ENCODE measurements at regions not wholly inside any gene's neighbourhood (a gene's known extent, or its start where the extent isn't known, plus 50 kb on each side); places are given as distances from the start of the nearest gene placed in this dataset.

DNA sequence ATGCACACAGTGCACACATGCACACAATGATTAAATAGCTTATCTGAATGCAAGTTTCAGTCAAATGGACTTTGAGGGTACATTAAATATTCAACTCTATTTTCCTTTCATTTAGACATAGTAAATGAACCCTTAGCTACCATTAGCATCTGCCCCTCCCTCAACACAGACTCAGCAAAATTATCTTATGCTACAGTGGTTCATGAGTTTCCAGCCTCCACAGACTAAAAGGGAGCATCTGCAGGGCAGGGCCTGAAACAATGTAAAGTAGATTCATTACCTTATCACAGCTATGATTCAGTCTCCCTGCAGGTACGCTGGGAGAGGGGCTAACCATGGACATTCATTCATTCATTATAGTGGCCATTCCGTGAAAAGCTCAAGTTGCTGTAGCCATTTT lies 329.1 kb downstream of the VGLL3 start:
- TF ChIP-seq, protein P1, sequence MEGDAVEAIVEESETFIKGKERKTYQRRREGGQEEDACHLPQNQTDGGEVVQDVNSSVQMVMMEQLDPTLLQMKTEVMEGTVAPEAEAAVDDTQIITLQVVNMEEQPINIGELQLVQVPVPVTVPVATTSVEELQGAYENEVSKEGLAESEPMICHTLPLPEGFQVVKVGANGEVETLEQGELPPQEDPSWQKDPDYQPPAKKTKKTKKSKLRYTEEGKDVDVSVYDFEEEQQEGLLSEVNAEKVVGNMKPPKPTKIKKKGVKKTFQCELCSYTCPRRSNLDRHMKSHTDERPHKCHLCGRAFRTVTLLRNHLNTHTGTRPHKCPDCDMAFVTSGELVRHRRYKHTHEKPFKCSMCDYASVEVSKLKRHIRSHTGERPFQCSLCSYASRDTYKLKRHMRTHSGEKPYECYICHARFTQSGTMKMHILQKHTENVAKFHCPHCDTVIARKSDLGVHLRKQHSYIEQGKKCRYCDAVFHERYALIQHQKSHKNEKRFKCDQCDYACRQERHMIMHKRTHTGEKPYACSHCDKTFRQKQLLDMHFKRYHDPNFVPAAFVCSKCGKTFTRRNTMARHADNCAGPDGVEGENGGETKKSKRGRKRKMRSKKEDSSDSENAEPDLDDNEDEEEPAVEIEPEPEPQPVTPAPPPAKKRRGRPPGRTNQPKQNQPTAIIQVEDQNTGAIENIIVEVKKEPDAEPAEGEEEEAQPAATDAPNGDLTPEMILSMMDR (IDR thresholded peaks at IDR 0.05), result no peak
- no peaks in the 10 kb centered on the region for H3K4me1 Mint-ChIP-seq (ENCODE audit: low read depth)
- DNase-seq (ENCODE audit: low spot score), result no peak
- H3K36me3 Mint-ChIP-seq (ENCODE audit: low read depth), result no peaks in the 10 kb centered on the region
- H3K27me3 Mint-ChIP-seq (ENCODE audit: low read depth), result peaks cover 20% of the 10 kb centered on the region
- no peaks in the 10 kb centered on the region for H3K9me3 Mint-ChIP-seq (ENCODE audit: low read depth)
- H3K4me3 Mint-ChIP-seq (ENCODE audit: unreplicated experiment), result no peak overlapping the region
- no peak overlapping the region for H3K27ac Mint-ChIP-seq (ENCODE audit: unreplicated experiment)

GRCh38 chr3:86658876-86659275 lies 332.1 kb downstream of the VGLL3 start:
- Mint-ChIP-seq H3K4me1 (ENCODE audit: low read depth) (no peaks in the 10 kb centered on the region), H3K36me3 (ENCODE audit: low read depth) (no peaks in the 10 kb centered on the region), H3K9me3 (ENCODE audit: low read depth) (no peaks in the 10 kb centered on the region), H3K27me3 (ENCODE audit: low read depth) (peaks cover 27% of the 10 kb centered on the region), H3K4me3 (ENCODE audit: unreplicated experiment) (no peak overlapping the region), H3K27ac (ENCODE audit: unreplicated experiment) (no peak overlapping the region)
- TF ChIP-seq, protein P1 (IDR thresholded peaks at IDR 0.05), result no peak
- no peak for DNase-seq (ENCODE audit: low spot score)

GRCh38 chr3:86654806-86655460 lies 336.0 kb downstream of the VGLL3 start:
- Mint-ChIP-seq H3K27me3 (ENCODE audit: low read depth) (peaks cover 18% of the 10 kb centered on the region), H3K9me3 (ENCODE audit: low read depth) (no peaks in the 10 kb centered on the region), H3K36me3 (ENCODE audit: low read depth) (no peaks in the 10 kb centered on the region), H3K4me3 (ENCODE audit: unreplicated experiment) (no peak overlapping the region), H3K27ac (ENCODE audit: unreplicated experiment) (no peak overlapping the region), H3K4me1 (ENCODE audit: low read depth) (no peaks in the 10 kb centered on the region)
- TF ChIP-seq, protein P1 (IDR thresholded peaks at IDR 0.05), result no peak
- DNase-seq (ENCODE audit: low spot score), result no peak

GRCh38 chr3:86653661-86654205 lies 337.2 kb downstream of the VGLL3 start:
- no peaks in the 10 kb centered on the region for H3K4me1 Mint-ChIP-seq (ENCODE audit: low read depth)
- no peaks in the 10 kb centered on the region for H3K9me3 Mint-ChIP-seq (ENCODE audit: low read depth)
- TF ChIP-seq, protein P1 (IDR thresholded peaks at IDR 0.05), result no peak
- H3K4me3 Mint-ChIP-seq (ENCODE audit: unreplicated experiment), result no peak overlapping the region
- no peaks in the 10 kb centered on the region for H3K36me3 Mint-ChIP-seq (ENCODE audit: low read depth)
- no peak overlapping the region for H3K27ac Mint-ChIP-seq (ENCODE audit: unreplicated experiment)
- peaks cover 16% of the 10 kb centered on the region for H3K27me3 Mint-ChIP-seq (ENCODE audit: low read depth)
- DNase-seq (ENCODE audit: low spot score), result no peak

DNA sequence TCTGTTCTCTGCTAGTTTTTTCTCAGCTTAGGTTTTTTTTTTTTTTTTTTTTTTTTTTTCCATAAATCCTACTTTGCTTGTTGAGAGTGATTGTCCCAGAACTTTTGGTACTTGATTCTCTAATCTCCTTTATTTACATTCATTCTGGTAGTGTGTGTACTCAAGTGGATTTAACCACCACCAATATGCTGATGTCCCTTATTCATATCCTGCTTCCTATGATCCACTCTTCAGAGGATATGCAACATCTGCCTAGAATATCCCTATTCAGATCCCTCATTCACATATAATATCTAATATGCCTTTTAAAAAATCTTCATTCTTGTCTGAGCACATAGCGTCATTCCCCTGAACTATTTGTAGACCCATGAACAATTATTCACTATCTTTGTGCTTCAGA lies 342.9 kb downstream of the VGLL3 start:
- DNase-seq (ENCODE audit: low spot score), result no peak
- Mint-ChIP-seq H3K4me1 (ENCODE audit: low read depth) (no peaks in the 10 kb centered on the region), H3K36me3 (ENCODE audit: low read depth) (no peaks in the 10 kb centered on the region), H3K27ac (ENCODE audit: unreplicated experiment) (no peak overlapping the region), H3K4me3 (ENCODE audit: unreplicated experiment) (no peak overlapping the region), H3K27me3 (ENCODE audit: low read depth) (peaks cover 12% of the 10 kb centered on the region), H3K9me3 (ENCODE audit: low read depth) (no peaks in the 10 kb centered on the region)
- TF ChIP-seq, protein P1 (IDR thresholded peaks at IDR 0.05), result no peak
